ENCODE measurements at regions not wholly inside any gene's neighbourhood (a gene's known extent, or its start where the extent isn't known, plus 50 kb on each side); places are given as distances from the start of the nearest gene placed in this dataset.
"Not testable (repeated sequence)": the region's sequence is repeated elsewhere in the genome, so short reads cannot be mapped to it uniquely, and the experiment has no call there.

DNA sequence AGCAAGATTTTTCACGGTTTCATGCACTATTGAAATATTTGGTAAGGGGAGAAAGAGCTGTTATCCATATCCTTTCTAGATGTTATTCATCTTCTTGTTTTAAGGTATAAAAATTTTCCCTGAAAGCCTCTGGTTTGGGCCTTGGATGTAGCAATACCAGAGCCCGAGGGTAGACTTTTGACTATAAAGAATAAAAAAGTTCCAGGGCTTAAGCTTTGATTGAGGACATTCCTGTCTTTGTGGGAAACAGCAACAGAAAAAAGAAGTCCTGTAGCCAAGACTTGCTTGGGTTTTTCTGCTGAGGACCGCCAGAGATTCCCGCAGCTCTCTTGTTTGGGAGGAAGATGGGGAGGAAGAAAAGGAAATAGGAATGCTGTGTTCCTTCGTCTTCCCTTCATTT, 440.0 kb upstream of the WWC1 start:
- DNase-seq (ENCODE audit: low spot score) = no peak
- H3K36me3 ChIP-seq = no peaks in the 10 kb centered on the region
- no peaks in the 10 kb centered on the region for H3K27me3 ChIP-seq
- no peak overlapping the region for H3K27ac ChIP-seq
- no peak for TF ChIP-seq CTCF (IDR thresholded peaks at IDR 0.05)
- no peaks in the 10 kb centered on the region for H3K4me1 ChIP-seq
- H3K4me3 ChIP-seq = no peak overlapping the region
- H3K9me3 ChIP-seq = no peaks in the 10 kb centered on the region

DNA sequence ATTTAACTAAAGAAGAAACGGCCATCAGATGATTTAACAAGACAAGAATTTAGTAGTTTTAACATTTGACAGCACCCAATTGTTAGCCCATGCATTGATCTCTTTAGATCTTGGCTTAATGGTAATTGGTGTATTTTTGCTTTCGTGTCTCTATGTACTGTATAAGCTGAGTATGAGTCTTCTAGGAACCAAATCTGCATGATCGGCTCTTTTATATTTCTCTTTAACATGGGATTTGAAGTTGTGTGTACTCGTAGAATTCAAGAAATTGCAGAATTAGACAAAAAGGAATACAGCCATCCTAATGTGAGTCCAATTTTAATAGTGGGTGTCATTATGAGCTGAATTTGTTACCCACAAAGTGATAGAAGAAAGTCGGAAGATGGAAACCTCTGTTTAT, 438.9 kb upstream of the WWC1 start:
- Histone ChIP-seq H3K4me3 (no peak overlapping the region), H3K4me1 (no peaks in the 10 kb centered on the region), H3K27ac (no peak overlapping the region), H3K27me3 (no peaks in the 10 kb centered on the region), H3K36me3 (no peaks in the 10 kb centered on the region), H3K9me3 (no peaks in the 10 kb centered on the region)
- DNase-seq (ENCODE audit: low spot score) = no peak
- TF ChIP-seq CTCF (IDR thresholded peaks at IDR 0.05) = no peak

- Histone ChIP-seq H3K4me1 (no peaks in the 10 kb centered on the region), H3K4me3 (no peak overlapping the region), H3K27ac (no peak overlapping the region), H3K36me3 (no peaks in the 10 kb centered on the region), H3K9me3 (no peaks in the 10 kb centered on the region), H3K27me3 (no peaks in the 10 kb centered on the region)
- no peak for TF ChIP-seq CTCF (IDR thresholded peaks at IDR 0.05)
- no peak for DNase-seq (ENCODE audit: low spot score)
These were observed 438.0 kb upstream of the WWC1 start for GRCh38 chr5:167853421-167853820.

GRCh38 chr5:167855818-167856217, 435.6 kb upstream of the WWC1 start:
- no peaks in the 10 kb centered on the region for H3K27me3 ChIP-seq
- TF ChIP-seq CTCF (IDR thresholded peaks at IDR 0.05) = no peak
- no peaks in the 10 kb centered on the region for H3K4me1 ChIP-seq

GRCh38 chr5:167857321-167857720, 434.1 kb upstream of the WWC1 start:
- no peak for TF ChIP-seq CTCF (IDR thresholded peaks at IDR 0.05)

More at GRCh38 chr5:167855818-167856217, 435.6 kb upstream of the WWC1 start:
- DNase-seq (ENCODE audit: low spot score) = no peak
- Histone ChIP-seq H3K36me3 (no peaks in the 10 kb centered on the region), H3K4me3 (no peak overlapping the region), H3K9me3 (no peaks in the 10 kb centered on the region), H3K27ac (no peak overlapping the region)

DNA sequence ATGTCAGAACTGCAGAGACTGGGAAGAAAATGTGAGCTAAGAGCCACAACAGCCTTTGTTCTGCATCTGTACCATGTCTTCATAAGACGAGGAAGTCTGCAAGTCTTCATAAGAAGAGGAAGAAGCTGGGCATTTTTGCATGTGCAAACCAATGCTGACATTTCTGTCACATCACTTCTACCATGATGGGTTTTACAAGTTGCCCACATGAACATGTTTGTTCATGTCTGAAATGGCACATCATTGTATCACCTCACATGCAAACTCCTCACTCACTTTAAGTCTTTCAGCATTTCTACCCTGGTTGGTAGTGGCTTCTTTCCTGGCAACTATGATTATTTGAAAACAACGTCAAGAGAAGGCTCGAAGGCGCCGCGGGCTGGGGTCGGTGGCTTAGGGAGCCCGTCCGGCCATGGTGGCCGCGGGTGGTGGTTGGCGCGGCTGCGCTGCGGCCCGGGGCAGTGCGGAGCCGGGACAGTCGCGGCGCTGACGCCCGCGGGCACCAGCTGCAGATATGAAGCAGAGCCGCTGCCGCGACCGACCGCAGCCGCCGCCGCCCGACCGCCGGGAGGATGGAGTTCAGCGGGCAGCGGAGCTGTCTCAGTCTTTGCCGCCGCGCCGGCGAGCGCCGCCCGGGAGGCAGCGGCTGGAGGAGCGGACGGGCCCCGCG, 433.1 kb upstream of the WWC1 start:
- not testable (repeated sequence) for H3K27me3 ChIP-seq; H3K27ac ChIP-seq; H3K4me1 ChIP-seq; H3K9me3 ChIP-seq; H3K36me3 ChIP-seq; H3K4me3 ChIP-seq; DNase-seq (ENCODE audit: low spot score)

More at GRCh38 chr5:167857321-167857720, 434.1 kb upstream of the WWC1 start:
- Histone ChIP-seq H3K9me3 (no peaks in the 10 kb centered on the region), H3K4me1 (no peaks in the 10 kb centered on the region), H3K36me3 (no peaks in the 10 kb centered on the region), H3K27ac (no peak overlapping the region), H3K4me3 (no peak overlapping the region), H3K27me3 (no peaks in the 10 kb centered on the region)
- DNase-seq (ENCODE audit: low spot score) = no peak
